ENCODE measurements at regions not wholly inside any gene's neighbourhood (a gene's known extent, or its start where the extent isn't known, plus 50 kb on each side); places are given as distances from the start of the nearest gene placed in this dataset.

DNA sequence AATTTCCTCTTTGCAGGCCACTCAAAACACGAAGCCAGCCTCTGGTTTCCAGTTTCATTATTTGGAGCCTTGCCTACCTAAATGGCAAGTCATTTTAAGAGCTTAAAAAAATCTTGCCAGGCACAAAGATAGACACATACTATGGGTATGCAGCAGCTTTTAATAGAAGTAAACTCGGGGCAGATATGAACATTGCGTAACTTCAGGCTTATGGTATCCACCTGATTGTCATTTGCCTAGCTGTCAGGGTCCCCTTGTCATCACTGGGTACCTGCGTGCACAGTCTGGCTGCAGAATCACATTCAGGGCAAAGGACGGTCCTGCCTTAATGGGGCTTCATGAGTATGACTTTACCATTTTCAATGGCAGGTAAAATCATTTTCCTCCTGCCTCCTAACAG lies 466.1 kb upstream of the NRP1 start:
- TF ChIP-seq, protein P1, sequence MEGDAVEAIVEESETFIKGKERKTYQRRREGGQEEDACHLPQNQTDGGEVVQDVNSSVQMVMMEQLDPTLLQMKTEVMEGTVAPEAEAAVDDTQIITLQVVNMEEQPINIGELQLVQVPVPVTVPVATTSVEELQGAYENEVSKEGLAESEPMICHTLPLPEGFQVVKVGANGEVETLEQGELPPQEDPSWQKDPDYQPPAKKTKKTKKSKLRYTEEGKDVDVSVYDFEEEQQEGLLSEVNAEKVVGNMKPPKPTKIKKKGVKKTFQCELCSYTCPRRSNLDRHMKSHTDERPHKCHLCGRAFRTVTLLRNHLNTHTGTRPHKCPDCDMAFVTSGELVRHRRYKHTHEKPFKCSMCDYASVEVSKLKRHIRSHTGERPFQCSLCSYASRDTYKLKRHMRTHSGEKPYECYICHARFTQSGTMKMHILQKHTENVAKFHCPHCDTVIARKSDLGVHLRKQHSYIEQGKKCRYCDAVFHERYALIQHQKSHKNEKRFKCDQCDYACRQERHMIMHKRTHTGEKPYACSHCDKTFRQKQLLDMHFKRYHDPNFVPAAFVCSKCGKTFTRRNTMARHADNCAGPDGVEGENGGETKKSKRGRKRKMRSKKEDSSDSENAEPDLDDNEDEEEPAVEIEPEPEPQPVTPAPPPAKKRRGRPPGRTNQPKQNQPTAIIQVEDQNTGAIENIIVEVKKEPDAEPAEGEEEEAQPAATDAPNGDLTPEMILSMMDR (conservative IDR thresholded peaks at IDR 0.05 in 1 of 2, IDR thresholded peaks at IDR 0.05 in 1 of 2; ENCODE audit: low read depth in 1 of 2, low read length in 2 of 2), result no peak
- no peak for TF ChIP-seq EZH2 (IDR thresholded peaks at IDR 0.05; ENCODE audit: low read length, missing control alignments)
